NCI-H748 treated with DMSO at 0.1 percent for 48 hours (cell line): ENCODE measurements at regions not wholly inside any gene's neighbourhood (a gene's known extent, or its start where the extent isn't known, plus 50 kb on each side); places are given as distances from the start of the nearest gene placed in this dataset.
A peak's percentile ranks its signal among the peaks of the same experiment; 100 is the strongest.
"Not testable (repeated sequence)": the region's sequence is repeated elsewhere in the genome, so short reads cannot be mapped to it uniquely, and the experiment has no call there.

Source experiments
- DNase-seq: peaks from one replicate; lab custom pipeline; 2025; lab: John Stamatoyannopoulos, UW

DNA sequence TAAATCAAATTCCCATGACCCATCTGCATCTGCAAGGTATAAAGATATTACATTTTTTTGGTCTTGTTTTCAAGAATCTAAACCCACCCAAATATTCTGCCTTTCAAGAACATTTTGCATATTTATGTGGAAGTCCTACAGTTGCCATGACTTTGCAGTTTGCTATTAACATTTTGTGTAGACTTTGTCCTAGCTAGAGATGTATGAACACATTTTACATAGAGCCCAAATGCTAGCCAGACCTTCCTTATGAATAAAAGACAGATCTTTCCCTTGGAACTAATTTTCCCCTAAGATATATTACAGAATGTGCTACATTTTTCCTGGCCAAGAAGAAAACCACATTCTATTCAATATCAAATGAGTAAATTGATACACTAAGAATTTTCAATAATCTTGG is 772.5 kb downstream of the KCNA4 start:
- DNase-seq, result no peak

DNA sequence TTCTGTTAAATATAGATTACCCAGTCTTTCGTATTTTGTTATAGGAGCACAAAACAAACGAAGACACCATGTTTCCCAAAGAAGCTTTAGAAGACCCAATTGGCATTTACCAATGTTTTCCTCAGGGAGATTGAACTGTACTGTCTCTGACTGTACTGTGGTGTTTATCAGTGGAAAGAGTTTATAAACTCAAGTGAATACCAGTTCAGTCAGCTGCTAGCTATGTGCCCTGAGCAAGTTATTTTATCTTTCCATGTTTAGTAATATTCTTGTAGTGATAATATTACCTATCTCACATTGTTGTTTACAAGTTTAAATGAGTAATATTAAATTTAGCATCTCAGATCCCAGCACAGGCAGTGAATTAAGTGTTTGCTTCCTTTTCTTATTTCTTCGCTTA is 773.2 kb downstream of the KCNA4 start:
- DNase-seq, result no peak

DNA sequence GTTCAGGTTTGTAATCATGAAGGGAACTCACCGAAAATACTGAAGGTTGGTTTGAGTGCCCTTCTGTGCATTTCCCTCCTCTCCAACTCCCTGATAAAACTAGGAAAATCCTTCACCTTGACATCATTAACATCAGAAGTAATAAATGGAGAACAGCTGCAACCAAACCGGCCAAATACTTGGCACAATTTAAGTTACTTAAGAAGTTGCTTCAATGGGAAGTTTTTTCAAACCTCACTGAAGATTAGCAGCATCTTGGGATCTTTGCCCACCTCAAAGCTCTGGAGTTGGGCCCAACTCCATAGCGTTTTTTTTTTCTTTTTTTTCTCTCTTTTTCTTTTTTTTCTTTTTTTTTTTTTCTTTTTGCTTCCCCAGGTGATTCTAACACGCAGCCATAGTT is 784.8 kb downstream of the KCNA4 start:
- DNase-seq, result no peak

DNA sequence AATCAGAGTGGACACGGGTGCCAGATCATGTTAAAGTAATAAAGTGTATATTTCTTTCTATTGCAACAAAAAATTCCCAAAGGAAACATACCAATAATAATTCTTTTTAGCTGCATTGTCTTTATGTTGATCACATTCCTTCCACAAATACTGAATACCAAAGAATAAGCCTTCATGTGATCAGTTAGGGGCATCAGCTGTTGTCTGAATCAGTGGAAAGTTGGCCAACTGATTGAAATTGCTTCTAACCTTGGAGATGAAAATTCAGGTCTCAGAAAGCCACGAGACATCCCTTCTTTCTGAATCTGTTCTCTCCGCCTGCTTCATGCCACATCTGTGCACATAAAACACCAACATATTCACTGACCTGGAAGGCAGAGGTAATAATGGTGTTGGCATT is 785.2 kb downstream of the KCNA4 start:
- DNase-seq, result no peak

DNA sequence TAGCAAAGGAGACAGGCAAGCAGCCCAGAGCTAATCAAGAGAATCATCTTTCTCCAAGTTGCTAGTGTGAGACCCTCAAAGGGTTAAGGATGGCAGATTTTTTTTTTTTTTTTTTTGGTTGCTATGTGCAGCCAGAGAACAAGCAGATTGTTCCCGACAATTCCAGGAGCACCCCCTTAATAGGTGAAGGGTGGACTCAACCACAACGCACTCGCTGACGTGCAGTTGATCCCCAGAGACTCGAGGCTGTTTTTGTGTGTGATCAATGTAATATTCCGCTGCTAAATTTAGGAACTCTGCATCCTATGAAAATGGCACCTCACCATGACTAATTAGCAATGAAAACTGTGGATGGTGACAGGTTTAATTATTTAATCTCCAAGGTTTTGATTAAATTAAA is 789.0 kb downstream of the KCNA4 start:
- no peak for DNase-seq

DNA sequence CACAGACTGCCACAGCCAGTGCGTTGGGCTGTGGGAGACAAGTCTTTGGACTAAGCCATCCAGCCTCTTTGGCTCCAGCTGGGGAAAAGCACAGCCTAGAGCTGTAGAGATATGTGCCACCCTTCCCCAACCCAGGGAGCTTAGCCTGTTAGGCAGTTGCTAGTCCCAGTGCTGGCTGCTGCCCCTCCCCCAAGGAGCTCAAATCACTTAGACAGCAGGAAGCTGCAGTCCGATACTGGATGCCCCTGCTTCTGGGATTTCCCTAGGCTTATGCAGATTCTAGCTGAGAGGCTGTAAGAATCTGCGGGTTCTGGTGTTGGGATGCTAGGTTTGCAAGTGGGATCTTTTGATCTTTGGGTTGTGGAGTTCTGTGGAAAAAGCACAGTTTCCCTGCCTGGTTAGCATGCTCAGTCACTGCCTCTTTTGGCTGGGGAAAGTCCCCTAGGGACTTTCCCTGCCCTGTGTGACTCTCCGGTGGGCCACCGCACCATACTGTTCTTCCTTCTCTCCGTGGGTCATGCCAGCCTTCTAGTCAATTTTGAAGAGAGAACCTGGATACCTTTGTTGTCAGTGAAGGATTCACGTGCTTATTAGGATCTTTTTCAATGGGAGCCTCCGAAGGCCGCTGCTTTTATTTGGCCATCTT is 792.0 kb downstream of the KCNA4 start:
- DNase-seq, result no peak

DNA sequence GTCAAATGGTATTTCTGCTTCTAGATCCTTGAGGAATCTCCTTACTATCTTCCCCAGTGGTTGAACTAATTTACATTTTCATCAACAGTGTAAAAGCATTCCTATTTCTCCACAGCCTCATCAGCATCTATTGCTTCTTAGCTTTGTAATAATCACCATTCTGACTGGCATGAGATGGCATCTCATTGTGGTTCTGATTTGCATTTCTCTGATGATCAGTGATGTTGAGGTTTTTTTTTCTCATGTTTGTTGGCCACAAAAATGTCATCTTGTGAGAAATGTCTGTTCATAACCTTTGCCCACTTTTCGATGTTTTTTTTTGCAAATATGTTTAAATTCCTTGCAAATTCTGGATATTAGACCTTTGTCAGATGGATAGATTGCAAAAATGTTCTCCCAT is 797.3 kb downstream of the KCNA4 start:
- not testable (repeated sequence) for DNase-seq

DNA sequence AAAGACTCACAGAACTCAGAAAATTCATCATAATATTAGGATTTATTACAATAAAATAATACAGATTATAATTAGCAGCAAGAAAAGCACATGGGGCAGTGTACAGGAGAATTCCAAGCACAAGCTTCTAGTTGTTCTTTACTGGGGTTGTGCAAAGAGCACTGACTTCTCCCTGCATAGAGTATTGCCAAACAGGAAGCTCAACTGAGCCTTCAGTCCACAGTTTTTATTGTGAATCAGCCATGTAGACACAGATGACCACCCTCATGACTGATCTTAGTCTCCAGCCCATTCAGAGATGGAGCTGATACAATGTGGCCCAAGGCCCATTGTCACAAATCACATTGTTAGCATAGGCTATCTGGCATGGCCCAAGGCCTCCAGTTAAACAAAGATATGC is 798.9 kb downstream of the KCNA4 start:
- no peak for DNase-seq

DNA sequence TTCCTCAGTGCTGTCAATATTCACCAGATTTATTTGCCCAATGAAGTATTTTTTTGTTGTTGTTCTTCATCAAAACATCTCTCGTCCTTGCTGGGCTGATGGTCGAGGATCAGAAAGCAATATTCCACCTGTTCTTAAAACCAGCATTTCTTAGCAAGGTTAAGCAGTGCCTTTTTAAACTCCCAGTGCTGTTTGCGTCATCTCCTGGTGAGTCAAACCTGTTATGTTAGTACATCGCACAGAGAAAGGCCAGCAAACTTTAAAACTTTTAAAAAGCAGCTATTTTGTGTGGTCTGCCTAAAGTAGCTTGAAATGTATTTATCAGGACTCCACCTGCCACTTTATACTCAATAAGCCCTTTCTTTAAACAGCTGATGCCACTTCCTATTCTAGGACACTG is 802.0 kb downstream of the KCNA4 start:
- DNase-seq, result no peak

DNA sequence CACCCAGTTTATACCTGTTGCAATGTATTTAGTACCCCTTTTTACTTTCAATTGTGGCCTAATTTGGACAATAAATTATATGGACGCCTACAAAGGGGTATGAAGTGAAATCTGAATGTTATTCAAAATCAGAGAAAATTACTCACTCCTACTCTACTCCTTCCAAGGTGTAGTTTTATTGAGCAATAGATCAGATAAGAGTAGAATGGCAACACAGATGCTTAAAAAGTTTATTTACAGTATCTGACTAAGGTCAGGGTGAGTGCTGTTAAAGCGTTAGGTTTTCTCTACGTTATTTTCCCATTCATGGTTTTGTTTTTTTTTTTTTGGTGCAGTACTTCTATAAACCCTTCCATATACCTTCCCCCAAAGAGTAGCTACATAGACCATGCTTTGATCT is 805.6 kb downstream of the KCNA4 start:
- DNase-seq, result no peak

DNA sequence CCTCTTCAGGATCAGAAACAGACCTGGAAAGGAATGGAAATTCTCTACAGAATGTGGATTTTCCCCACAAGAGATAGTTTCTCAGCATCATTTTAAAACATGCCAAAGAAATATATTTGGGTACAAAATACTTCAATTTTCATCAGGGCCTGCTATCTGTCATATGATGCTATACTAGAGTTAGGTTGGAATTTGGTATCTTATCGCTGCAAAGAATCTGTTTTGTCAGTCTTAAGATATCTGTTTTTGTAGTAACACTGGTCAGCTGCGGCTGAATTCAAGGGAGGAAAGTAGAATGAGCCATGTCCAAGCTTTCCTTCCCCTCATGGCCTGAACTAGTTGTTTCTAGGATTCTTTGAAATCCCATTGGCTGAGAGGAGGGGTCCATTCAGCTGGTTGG is 806.4 kb downstream of the KCNA4 start:
- no peak for DNase-seq

DNA sequence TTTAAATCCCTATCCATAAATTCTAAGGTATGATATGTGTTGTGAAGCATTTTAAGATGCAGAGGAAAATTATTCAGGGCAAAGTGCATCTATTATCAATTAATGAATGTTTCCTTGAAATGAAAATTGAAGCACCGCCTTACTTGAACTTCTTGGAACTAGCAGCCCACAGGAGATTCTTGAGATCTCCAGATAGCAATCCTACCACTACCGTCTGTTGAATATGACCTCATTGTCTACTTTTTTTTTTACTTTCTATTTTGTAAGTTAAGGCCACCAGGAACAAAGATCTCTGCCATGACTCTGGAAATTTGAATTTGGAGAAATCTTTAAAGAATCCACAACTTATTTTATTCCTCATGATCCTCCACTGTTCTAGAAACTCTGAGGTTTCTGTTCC is 808.7 kb downstream of the KCNA4 start:
- no peak for DNase-seq

DNA sequence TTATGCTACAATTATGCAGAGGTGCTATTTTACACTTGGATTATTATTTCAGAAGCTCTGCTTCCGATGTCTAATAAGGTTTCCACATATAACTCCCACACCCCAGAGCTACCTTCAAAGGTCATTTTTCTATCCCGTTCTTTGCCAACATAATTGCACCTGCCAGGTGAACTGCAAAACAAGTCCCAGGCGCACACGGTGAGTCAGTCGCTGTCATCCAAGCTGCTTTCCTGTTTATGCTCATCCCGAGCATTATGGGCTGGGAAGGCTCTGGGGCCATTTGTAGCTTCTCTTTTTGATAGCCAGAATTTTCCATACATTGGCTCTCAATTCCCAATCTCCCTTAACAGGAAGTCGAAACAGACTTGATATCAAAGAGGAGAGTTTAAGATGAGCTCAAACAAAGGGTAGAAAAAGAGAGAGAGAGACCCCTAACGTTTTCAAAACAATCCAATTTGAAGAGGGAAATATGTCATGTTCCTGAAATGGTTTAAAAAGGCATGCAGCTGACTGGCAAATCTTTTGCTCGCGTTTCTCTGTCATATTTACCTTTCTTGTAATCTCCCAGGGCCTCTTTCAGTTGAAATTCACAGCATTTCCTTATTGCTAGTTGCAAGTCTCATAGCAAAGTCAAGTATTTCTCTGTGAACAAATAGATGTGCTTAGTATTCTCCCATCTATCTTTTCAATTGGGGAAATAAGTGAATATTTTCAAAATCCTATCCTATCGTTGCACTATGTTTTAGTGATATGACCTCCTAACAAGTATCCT is 815.9 kb downstream of the KCNA4 start:
- peak; percentile 55 for DNase-seq

DNA sequence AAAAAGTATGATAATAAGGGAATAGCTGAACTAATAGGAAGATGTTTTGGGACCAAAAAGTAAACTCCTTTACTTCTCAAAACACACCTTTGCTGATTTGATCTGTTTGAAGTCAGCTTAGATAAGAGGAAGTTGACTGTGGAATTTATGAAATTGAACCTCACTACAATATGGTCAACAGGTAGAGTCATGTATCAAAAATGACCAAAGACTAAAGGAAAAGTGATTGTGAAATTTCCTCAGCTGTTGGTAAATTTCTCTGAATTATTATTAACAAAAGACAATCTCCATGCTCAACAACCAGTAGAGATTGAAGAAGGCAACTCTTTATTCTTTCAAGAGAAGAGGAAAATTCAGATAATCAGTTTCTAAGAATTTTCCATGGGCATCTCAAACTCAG is 826.5 kb downstream of the KCNA4 start:
- DNase-seq, result no peak

DNA sequence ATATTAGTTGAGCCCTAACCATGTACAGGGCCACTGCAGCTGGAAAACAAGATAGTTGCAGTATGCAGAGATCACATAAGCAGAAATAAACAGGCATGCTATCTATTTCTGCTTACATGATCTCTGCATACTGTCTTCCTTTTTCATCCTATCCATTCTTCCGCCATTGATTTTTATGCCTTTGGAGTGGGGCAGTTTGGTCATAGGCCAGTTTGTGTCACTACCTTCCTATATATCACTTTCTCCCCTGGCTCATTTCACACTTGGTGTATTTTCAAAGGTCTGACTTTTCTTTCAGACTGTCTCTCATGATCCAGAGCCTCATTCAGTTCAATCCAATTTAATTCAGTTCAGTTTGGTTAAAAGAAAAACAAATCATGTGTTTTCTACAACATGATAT is 829.6 kb downstream of the KCNA4 start:
- no peak for DNase-seq

DNA sequence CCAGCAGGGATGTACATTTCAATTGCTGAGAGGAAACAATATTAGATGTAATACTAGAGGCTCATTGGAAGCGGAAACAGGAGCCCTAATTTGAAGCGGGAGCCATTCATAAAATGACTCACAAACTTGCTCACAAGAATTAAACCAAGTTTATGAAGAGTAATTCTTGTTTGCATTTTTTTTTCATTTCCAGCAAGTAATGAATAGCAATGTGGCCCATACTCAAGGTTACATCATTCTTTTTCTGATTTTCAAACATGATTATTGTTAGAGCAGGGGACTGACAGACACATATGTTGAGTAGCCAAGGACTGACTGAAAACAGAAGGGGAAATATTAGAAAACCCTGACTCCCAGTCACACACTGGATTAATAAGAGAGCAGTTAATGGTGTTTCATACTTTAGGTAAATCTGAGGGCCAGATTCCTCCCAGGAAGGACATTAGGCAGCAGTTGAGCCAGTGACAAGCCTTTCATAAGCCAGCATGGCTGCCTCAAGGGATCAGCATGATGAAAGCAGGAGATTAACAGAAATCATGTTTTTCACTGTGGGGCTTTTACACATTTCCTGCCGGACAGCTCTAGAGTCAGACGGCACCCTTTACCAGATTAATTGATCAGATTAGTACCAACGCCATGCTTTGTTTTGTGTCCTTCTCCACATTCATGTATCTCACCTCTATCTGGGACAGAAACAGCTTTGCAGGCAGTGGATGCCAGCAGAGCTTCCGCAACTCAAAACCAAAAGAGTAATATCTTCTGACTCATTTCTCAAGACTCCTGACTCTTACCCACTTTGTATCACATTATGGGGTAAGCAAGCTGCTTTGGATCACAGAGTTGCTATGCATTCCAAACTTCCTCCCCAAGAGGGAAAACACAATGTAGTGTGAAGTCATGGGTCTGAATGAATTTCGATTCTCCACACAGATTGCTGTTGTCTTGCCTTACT is 831.6 kb downstream of the KCNA4 start:
- DNase-seq, result no peak

DNA sequence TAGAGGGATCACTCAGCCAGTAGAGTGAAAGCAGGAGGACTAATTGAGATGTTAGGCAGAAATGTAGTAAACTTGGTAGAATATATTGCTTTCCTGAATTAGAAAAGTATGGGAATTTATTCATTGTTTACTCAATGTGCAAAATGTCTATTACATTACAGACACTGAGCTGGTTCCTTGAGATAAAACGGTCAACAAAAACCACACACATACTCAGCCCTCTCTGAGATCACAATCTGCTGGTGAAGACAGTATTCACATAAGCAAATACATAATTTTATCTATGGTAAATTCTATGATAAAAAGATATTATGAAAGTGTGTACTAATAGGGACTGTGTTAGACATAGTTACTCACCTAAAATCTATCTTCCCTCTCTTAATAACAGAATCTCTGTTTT is 833.5 kb downstream of the KCNA4 start:
- no peak for DNase-seq

DNA sequence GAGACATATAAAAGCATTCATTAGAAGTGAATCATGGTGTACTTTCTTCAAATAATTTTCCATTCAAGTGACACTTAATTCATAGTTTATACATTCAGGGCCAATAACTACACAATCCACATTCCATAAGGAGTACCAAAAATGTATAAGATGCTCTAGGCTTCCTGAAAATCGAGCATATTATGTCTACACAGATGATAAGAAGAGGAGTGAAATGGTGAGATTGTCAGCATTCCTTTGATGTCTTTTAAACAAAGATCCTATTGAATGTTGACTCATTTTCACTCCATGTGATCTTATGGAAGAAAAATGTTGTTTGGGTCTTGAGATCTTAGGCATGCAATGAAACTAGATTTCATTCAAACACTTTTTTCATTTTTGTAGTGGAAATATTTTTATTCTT is 843.2 kb downstream of the KCNA4 start:
- no peak for DNase-seq

DNA sequence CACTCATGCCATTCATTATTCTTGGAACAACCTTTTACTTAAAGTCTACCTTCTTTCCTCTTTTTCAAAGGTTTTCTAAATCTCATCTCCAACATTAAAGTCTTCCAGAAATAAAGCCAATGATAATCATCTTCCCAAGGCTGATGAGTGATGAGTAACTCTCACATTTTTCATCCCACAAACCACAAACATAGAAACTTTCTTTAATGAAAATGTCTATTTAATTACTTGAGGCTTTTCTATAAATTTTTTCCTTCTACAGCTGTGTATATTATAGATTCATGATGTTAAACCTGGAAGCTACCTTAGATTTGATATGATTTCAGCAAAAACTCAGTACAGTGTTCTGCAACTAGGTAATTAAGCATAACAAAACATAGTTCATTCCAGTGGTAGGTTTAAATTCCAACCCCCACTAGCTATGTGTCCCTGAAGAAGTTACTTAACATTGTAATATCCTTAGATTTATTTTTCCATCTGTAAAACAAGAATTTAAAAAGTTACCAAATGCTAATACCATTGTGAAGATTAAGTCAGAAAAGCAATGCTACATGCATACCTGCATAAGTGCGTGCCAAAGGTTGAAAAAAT is 845.4 kb downstream of the KCNA4 start:
- DNase-seq, result no peak

DNA sequence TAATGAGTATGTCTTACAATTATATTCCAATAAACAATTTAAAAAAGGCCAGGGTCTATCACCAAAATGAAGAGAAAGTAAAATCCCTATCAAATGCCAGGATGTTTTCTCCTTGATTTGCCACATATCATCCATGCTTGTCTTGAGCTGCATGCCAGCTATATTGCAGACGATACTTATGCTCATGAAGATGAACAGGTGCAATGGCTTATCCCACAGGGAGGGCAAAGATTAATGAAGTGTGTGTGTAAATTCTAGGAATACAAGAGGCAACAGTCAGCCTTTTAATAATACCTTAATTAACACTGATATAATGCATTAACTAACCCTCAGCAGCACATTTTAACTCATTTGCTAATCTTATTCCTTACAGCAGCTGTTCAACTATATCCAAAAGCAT is 850.5 kb downstream of the KCNA4 start:
- DNase-seq, result no peak

DNA sequence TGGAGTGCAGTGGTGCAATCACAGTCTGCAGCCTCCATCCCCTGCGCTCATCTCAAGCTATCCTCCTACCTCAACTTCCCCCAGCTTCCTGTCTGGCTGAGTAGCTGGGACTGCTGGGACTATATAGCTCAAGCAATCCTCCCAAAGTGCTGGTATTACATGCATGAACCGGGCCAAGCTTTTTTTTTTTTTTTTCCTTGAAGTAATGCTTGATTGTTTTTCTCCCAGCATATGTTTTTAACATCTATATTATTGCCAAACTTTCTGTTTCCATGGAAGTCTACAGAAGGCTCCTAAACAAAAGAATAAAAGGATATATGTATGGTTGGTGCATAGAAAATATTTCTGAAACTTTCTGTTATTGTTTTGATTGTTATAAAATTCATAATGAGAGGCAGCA is 853.6 kb downstream of the KCNA4 start:
- DNase-seq, result no peak

DNA sequence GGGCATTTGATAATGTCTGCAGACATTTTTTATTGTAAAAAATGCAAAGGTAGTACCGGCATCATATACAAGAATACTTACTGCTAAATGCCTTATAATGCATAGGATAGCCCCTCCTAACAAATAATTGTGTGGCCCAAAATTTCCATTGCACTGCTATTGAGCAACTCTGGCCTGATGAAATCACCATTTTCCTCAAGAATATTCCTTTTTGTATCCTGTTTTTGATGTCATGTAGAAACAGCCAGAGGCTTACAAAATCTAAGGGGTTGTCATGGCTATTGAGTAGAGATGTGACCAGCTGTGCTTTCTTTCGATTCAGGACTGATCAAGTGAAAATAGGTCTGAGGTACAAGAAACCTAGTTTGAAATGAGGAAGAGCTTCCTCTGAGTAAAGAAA is 854.3 kb downstream of the KCNA4 start:
- DNase-seq, result no peak

DNA sequence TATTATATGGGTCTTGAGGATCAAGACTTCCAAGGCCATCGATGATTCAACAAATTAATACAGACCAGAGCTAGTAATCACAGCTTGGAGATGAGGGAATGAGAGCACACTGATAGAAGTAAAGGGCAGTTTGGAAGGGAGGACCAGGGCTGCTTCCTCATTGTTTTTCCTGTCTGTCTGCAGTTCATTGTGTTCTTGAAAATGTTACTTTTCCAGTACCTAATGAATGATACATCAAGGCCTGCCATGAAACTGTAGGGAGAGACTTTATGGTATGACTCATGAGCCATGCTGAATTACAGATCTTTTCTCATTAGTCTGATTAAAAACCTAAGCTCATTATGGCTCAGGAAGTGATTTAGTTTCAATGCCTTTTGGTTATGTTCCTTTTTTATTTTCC is 855.6 kb downstream of the KCNA4 start:
- DNase-seq, result no peak
